ENCODE measurements at regions not wholly inside any gene's neighbourhood (a gene's known extent, or its start where the extent isn't known, plus 50 kb on each side); places are given as distances from the start of the nearest gene placed in this dataset.
"Not testable (repeated sequence)": the region's sequence is repeated elsewhere in the genome, so short reads cannot be mapped to it uniquely, and the experiment has no call there.

DNA sequence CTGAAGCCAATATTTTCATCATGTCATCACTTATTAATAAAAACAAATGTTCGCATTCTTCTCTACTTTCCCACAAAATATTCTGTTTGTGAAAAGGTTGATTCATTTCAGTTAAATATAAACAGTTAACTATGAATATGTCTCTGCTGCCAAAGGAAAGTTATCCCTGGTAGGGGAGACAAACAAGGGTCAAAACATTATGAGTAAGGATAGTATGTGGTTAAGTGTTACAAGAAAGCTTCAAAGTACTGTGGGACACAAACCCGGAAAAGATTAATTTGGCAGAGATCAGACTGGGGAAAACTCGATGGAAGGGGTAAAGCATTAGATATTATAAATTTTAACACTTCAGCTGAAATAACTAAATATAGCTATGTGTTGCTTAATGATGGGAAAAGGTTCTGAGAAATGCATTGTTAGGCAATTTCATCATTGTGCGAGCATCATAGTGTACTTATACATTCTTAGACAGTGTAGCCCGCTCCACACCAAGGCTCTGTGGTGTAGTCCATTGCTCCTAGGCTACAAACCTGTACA lies 436.5 kb upstream of the TBL1XR1 start:
- no peak overlapping the region for H3K9ac ChIP-seq (ENCODE audit: low read length)
- H3K4me1 ChIP-seq (ENCODE audit: control insufficient read depth, insufficient read depth, low read length), result no peaks in the 10 kb centered on the region
- no peak overlapping the region for H3K27ac ChIP-seq (ENCODE audit: low read depth, low read length)
- no peaks in the 10 kb centered on the region for H3K36me3 ChIP-seq (ENCODE audit: control insufficient read depth, insufficient read depth, low read length)
- H3K4me3 ChIP-seq (ENCODE audit: low read length), result no peak overlapping the region
- no peaks in the 10 kb centered on the region for H3K27me3 ChIP-seq (ENCODE audit: control insufficient read depth, insufficient read depth, low read length)

- not testable (repeated sequence) for H3K27ac ChIP-seq (ENCODE audit: low read depth, low read length); H3K4me1 ChIP-seq (ENCODE audit: control insufficient read depth, insufficient read depth, low read length); H3K36me3 ChIP-seq (ENCODE audit: control insufficient read depth, insufficient read depth, low read length); H3K4me3 ChIP-seq (ENCODE audit: low read length); H3K27me3 ChIP-seq (ENCODE audit: control insufficient read depth, insufficient read depth, low read length); H3K9ac ChIP-seq (ENCODE audit: low read length)
Measured at GRCh38 chr3:177635601-177636106, 438.4 kb upstream of the TBL1XR1 start.

GRCh38 chr3:177640319-177640965 lies 443.2 kb upstream of the TBL1XR1 start:
- Histone ChIP-seq H3K27ac (ENCODE audit: low read depth, low read length) (no peak overlapping the region), H3K4me3 (ENCODE audit: low read length) (no peak overlapping the region), H3K27me3 (ENCODE audit: control insufficient read depth, insufficient read depth, low read length) (no peaks in the 10 kb centered on the region), H3K9ac (ENCODE audit: low read length) (no peak overlapping the region), H3K36me3 (ENCODE audit: control insufficient read depth, insufficient read depth, low read length) (no peaks in the 10 kb centered on the region), H3K4me1 (ENCODE audit: control insufficient read depth, insufficient read depth, low read length) (no peaks in the 10 kb centered on the region)

- H3K27me3 ChIP-seq (ENCODE audit: control insufficient read depth, insufficient read depth, low read length), result no peaks in the 10 kb centered on the region
- no peak overlapping the region for H3K9ac ChIP-seq (ENCODE audit: low read length)
- no peaks in the 10 kb centered on the region for H3K36me3 ChIP-seq (ENCODE audit: control insufficient read depth, insufficient read depth, low read length)
- no peak overlapping the region for H3K27ac ChIP-seq (ENCODE audit: low read depth, low read length)
- H3K4me3 ChIP-seq (ENCODE audit: low read length), result no peak overlapping the region
- no peaks in the 10 kb centered on the region for H3K4me1 ChIP-seq (ENCODE audit: control insufficient read depth, insufficient read depth, low read length)
Measured at GRCh38 chr3:177641206-177641605, 443.9 kb upstream of the TBL1XR1 start.

DNA sequence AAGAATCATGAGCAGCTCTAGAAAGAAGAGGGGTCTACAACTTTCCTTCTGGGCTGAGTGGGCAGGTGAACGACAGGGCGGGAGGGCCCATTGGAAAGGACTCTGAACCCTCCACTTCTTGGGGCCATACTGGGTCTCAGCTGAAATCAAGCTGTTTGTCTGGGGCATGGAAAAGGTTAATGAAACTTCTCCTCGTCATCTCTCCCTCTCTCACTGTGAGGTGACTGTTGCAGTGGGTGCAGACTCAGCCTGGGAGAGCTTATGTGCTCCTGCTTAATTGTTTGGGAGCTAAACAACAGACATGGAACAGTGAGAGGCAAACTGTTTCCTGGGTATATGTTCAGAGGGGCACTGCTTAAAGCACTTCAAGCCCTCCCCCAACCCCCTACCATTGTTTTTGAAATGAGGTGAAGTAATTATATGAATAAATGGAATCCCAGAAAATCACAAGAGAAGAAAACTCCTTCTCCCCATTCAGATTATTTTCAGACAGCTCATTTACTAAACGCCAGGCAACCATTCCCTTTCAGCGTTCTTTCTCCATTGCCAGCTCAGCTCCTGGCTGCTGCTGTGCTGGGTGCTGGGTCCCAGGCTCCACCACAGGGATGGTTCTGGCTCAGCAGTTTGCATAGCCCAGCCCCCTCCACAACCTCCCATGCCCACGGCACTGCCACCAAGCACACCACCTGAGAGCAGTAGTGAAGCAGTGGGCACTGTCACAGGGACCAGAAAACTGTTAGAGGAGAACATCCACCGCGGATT lies 444.9 kb upstream of the TBL1XR1 start:
- Histone ChIP-seq H3K27ac (ENCODE audit: low read depth, low read length) (no peak overlapping the region), H3K4me1 (ENCODE audit: control insufficient read depth, insufficient read depth, low read length) (no peaks in the 10 kb centered on the region), H3K27me3 (ENCODE audit: control insufficient read depth, insufficient read depth, low read length) (no peaks in the 10 kb centered on the region), H3K9ac (ENCODE audit: low read length) (no peak overlapping the region), H3K36me3 (ENCODE audit: control insufficient read depth, insufficient read depth, low read length) (no peaks in the 10 kb centered on the region), H3K4me3 (ENCODE audit: low read length) (no peak overlapping the region)

DNA sequence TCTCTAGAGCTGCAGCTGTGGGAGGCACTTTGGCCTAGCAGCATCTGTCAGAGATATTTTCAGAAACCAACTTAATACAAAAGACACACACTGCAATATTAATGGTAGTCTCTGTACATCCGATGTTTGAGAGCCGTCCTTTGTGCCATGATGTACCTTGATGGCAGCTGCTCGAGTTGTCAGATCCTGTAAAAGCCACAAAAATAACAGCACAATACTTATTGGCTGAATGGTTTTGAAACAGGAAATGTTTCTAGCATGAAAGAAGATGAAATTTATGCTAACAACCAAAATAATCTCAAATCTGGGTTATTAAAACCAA lies 445.5 kb upstream of the TBL1XR1 start:
- Histone ChIP-seq H3K36me3 (ENCODE audit: control insufficient read depth, insufficient read depth, low read length) (no peaks in the 10 kb centered on the region), H3K4me1 (ENCODE audit: control insufficient read depth, insufficient read depth, low read length) (no peaks in the 10 kb centered on the region), H3K9ac (ENCODE audit: low read length) (no peak overlapping the region), H3K27me3 (ENCODE audit: control insufficient read depth, insufficient read depth, low read length) (no peaks in the 10 kb centered on the region), H3K4me3 (ENCODE audit: low read length) (no peak overlapping the region), H3K27ac (ENCODE audit: low read depth, low read length) (no peak overlapping the region)

DNA sequence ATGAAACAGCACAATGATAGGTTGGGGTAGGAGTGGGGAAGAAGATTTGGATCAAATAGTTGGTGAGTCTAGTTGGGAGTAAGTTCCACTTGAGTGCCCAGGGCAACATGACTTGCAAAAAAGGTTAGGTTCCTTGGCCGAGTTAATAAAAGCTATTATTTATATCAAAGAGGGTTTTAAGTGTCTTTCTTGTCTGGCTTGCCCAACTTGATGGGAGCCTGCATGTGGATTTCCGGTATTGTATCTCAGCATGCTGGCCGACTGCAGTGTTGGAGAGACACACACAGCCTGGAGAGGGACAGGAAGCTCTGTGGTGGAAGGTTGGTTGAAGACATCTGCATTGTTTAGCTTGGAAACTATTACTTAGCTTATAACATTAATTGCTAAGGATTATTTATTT lies 449.5 kb upstream of the TBL1XR1 start:
- H3K27me3 ChIP-seq (ENCODE audit: control insufficient read depth, insufficient read depth, low read length), result no peaks in the 10 kb centered on the region
- no peak overlapping the region for H3K9ac ChIP-seq (ENCODE audit: low read length)
- H3K4me3 ChIP-seq (ENCODE audit: low read length), result no peak overlapping the region
- no peaks in the 10 kb centered on the region for H3K36me3 ChIP-seq (ENCODE audit: control insufficient read depth, insufficient read depth, low read length)
- no peaks in the 10 kb centered on the region for H3K4me1 ChIP-seq (ENCODE audit: control insufficient read depth, insufficient read depth, low read length)
- no peak overlapping the region for H3K27ac ChIP-seq (ENCODE audit: low read depth, low read length)

- Histone ChIP-seq H3K27me3 (ENCODE audit: control insufficient read depth, insufficient read depth, low read length) (no peaks in the 10 kb centered on the region), H3K4me3 (ENCODE audit: low read length) (no peak overlapping the region), H3K9ac (ENCODE audit: low read length) (no peak overlapping the region), H3K27ac (ENCODE audit: low read depth, low read length) (no peak overlapping the region), H3K36me3 (ENCODE audit: control insufficient read depth, insufficient read depth, low read length) (no peaks in the 10 kb centered on the region), H3K4me1 (ENCODE audit: control insufficient read depth, insufficient read depth, low read length) (no peaks in the 10 kb centered on the region)
Measured at GRCh38 chr3:177647341-177647740, 450.1 kb upstream of the TBL1XR1 start.

GRCh38 chr3:177647876-177648275 lies 450.6 kb upstream of the TBL1XR1 start:
- Histone ChIP-seq H3K27ac (ENCODE audit: low read depth, low read length) (no peak overlapping the region), H3K4me3 (ENCODE audit: low read length) (no peak overlapping the region), H3K27me3 (ENCODE audit: control insufficient read depth, insufficient read depth, low read length) (no peaks in the 10 kb centered on the region), H3K4me1 (ENCODE audit: control insufficient read depth, insufficient read depth, low read length) (no peaks in the 10 kb centered on the region), H3K9ac (ENCODE audit: low read length) (no peak overlapping the region), H3K36me3 (ENCODE audit: control insufficient read depth, insufficient read depth, low read length) (no peaks in the 10 kb centered on the region)

DNA sequence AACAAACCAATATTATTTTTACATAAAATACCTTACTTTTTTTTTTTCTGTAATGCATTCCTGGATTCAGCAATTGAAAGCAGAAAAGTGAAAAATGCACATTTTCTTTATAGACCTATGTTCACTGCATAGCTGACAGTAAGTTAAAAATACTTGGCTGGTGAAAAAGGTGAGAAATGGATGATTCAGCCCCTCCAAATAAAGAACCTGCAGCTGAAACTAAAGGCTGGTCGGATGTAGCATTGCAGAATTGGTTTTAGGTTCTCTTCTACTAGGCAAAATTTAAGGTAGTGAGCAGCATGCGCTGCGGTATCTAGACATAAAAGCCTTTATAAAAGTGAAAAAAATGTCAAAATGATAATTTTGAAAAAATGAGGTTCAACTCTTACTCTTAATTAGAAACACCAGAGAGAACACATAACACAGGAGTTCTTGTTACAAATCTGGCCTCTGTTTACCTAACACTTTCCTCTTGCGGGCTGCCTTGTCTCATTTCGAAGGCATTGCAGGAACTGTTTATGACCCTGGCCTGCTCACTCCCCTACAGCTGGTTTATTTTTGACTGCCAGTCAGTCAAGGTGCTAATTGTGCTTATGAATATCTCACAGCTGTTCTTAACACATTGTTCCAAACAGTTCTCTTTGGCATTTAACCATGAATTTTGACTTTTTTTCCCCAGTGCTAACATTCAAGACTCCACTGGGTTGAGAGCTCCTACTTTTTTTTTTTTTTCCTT lies 455.4 kb upstream of the TBL1XR1 start:
- Histone ChIP-seq H3K9ac (ENCODE audit: low read length) (no peak overlapping the region), H3K27ac (ENCODE audit: low read depth, low read length) (no peak overlapping the region), H3K4me1 (ENCODE audit: control insufficient read depth, insufficient read depth, low read length) (no peaks in the 10 kb centered on the region), H3K4me3 (ENCODE audit: low read length) (no peak overlapping the region), H3K36me3 (ENCODE audit: control insufficient read depth, insufficient read depth, low read length) (no peaks in the 10 kb centered on the region), H3K27me3 (ENCODE audit: control insufficient read depth, insufficient read depth, low read length) (no peaks in the 10 kb centered on the region)

- no peak overlapping the region for H3K4me3 ChIP-seq (ENCODE audit: low read length)
- no peaks in the 10 kb centered on the region for H3K36me3 ChIP-seq (ENCODE audit: control insufficient read depth, insufficient read depth, low read length)
- no peak overlapping the region for H3K27ac ChIP-seq (ENCODE audit: low read depth, low read length)
- H3K4me1 ChIP-seq (ENCODE audit: control insufficient read depth, insufficient read depth, low read length), result no peaks in the 10 kb centered on the region
- no peaks in the 10 kb centered on the region for H3K27me3 ChIP-seq (ENCODE audit: control insufficient read depth, insufficient read depth, low read length)
- no peak overlapping the region for H3K9ac ChIP-seq (ENCODE audit: low read length)
Measured at GRCh38 chr3:177657243-177657642, 460.0 kb upstream of the TBL1XR1 start.

GRCh38 chr3:177658354-177658753 lies 461.1 kb upstream of the TBL1XR1 start:
- Histone ChIP-seq H3K4me3 (ENCODE audit: low read length) (no peak overlapping the region), H3K4me1 (ENCODE audit: control insufficient read depth, insufficient read depth, low read length) (no peaks in the 10 kb centered on the region), H3K27ac (ENCODE audit: low read depth, low read length) (no peak overlapping the region), H3K36me3 (ENCODE audit: control insufficient read depth, insufficient read depth, low read length) (no peaks in the 10 kb centered on the region), H3K27me3 (ENCODE audit: control insufficient read depth, insufficient read depth, low read length) (no peaks in the 10 kb centered on the region), H3K9ac (ENCODE audit: low read length) (no peak overlapping the region)

All from rectal smooth muscle tissue (tissue), 1 donor.